ENCODE measurements at regions not wholly inside any gene's neighbourhood (a gene's known extent, or its start where the extent isn't known, plus 50 kb on each side); places are given as distances from the start of the nearest gene placed in this dataset.
"Not testable (repeated sequence)": the region's sequence is repeated elsewhere in the genome, so short reads cannot be mapped to it uniquely, and the experiment has no call there.

DNA sequence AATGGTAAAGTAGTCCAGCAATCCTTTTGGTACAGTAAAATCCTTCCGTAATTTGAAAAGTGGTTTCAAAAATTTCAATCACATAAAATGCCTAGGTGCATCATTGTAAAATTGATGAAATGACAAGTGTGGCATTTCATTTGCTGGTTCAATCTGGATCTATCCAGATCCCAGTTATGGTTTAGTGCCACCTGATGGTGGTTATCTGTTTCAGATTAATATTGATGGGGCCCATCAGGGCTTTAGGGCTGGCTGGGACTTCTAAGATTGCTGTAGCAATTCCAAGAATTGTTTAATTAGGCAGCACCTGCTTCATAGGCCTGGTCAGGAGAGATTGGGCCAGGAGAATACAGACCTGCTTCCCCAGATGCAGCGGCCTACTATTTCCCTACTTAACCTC is 55.5 kb upstream of the PIK3C3 start:
- no peak for DNase-seq

DNA sequence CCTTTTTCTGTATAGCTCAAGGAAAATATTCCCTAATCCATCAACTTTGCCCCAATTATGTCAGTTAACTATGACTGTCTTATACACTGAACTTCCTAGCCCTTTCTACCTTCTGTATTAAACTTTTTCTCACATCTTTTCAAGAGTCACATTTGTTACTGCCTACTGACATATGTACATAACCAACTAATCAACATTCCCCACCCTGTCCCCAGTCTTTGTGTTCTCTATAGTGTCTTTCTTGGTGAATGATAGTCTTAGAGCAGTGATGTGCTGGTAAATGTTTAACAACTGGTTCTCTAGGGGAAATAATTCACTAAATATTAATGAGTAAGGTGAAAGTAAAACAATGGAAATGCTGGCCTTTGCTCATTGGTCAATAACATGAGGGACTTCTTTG is 61.6 kb upstream of the PIK3C3 start:
- no peak for DNase-seq

DNA sequence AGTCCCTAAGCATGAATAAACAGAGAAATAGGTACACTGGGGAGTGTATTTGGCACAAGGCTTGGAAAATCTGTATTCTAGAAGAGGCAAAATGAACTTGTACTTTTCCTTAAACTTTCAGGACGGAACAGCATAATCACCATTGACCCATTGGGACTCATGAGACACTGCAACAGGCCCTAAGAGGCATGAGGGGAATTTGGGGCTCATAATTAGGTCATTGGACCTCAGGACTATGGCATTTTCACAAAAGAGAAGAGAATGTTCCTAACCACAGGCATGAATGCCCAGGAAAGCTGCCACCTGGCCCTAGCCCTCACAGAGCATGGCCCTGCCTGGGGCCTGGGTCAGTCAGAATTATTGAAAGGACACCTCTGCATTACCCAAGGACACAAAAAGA is 67.9 kb upstream of the PIK3C3 start:
- DNase-seq = no peak

DNA sequence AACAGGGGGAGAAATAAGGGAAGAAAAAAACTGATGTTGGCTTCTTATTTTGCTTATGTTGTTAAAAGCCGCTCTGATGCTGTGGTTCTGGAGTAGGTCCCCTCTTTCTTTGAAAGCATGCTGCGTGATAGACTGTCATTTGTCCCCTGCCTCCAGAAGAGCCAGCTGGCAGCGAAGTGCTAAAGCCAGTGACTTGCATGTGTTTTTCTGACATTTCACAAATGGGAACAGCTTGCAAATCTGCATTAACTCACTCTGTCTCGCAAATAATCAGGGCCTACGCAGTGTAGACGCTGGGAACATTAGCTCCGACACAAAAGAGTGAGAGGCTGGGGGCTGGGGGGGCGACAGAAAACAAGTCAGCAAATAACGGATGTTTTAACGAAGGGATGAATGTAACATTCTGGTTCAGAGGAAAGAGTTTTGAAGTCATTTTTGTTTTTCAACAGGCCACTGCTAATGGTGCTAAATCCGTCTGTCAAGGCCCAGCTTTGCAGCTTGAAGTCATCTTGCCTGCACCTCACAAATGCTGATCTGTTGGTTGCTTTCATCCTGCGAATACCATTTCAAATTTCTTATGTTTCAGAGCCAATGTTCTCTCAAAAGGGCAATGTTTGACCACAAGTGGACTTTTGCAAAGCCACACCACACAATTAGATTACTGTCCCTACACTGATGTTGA is 68.8 kb upstream of the PIK3C3 start:
- DNase-seq = no peak

DNA sequence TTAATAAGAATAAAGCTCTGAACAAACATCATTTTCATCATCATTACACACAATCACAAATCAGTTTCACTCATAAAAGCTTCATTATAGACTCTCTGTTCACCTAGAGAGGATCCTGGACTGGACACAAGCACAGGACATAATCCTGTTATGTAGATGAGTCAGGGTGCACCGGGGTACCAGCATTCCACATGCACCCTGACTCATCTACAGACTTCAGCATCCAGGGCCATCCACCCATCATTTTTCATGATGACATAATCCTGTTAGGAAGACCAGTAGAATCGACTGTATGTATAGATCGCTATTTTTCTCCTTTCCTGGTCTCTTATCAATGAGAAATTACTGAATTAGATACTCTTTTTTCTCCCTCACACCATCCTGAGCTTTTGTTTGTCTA is 73.7 kb upstream of the PIK3C3 start:
- DNase-seq = no peak

GRCh38 chr18:41879256-41879655 is 75.8 kb upstream of the PIK3C3 start:
- no peak for DNase-seq

- no peak for DNase-seq
Measured at GRCh38 chr18:41875094-41875780, 79.8 kb upstream of the PIK3C3 start.

DNA sequence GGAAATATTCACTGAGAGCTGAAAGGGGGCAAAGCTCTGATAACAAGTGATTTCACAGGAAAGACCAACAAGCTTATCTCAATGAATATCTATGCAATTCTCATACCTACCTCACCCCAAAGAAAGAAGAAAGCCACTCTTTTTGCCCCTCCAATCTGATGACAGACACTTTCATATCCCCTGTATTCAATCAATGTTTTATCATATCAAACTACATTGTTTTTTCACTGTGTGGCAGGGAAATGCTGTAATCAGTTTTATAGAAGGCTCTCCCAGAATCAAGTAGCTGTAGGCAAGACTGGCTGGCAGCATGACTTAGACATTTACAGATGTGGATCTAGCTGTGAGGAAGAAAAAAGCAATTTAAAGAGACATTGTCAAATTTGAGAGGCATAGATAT is 81.3 kb upstream of the PIK3C3 start:
- DNase-seq = no peak

DNA sequence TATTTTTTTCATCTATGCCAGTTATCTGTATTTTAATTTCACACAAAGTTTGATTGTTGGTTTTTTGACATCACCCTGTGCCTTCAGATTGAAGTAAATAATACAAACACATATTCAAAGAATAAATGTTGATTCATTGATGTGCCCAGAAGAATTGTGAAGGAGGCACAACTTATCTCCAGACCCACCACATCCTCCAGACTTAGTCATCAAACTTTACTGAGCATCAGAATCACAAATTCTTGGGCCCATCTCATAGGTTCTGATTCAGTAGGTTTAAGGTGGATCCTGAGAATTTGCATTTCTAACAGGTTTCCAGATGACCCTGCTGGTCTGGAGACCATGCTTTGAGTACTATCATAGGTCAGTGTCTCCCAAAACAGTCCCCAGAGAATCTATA is 82.8 kb upstream of the PIK3C3 start:
- no peak for DNase-seq

DNA sequence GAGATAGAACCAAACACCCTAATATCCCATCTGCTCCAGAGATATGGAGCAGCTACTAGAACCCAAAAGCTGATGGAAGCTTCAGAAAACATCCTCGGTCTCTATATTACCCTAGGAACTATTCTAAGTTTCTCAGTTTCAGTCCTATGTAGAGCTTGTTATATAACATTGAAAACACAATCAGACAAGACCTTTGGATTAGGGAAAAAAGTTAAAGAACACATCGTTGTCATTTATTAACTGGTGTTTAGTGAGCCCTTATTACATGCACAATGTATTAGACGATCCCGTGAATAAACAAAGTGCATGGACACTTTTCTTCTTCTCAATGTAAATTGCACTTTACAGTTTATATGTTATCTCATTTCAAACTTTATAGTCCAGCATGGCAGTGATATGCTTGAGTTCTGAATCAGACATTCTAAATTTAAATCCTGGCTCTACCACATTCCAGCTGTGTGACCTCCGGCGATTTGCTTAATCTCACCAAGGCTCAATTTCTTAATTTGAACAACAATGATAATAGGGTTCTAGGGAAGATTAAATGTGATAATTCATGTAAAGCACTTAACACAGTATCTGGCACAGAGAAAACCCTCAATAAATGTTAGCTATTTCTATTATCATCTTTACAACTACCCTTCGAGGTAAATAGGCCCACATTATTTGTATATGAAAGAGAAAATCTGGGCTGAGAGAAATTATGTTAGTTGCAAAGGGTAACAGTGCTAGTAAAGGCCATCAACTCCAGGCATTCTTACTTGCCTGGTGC is 83.6 kb upstream of the PIK3C3 start:
- no peak for DNase-seq

GRCh38 chr18:41870817-41871216 is 84.2 kb upstream of the PIK3C3 start:
- DNase-seq = no peak

- no peak for DNase-seq
Measured at GRCh38 chr18:41870191-41870590, 84.8 kb upstream of the PIK3C3 start.

DNA sequence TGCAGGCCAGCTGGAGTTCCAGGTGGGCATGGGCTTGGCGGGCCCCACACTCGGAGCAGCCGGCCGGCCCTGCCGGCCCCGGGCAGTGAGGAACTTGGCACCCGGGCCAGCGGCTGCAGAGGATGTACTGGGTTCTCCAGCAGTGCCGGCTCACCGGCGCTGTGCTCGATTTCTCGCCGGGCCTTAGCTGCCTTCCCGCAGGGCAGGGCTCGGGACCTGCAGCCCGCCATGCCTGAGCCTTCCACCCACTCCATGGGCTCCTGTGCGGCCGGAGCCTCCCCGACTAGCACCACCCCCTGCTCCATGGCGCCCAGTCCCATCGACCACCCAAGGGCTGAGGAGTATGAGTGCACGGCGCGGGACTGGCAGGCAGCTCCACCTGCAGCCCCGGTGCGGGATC is 89.2 kb upstream of the PIK3C3 start:
- not testable (repeated sequence) for DNase-seq

DNA sequence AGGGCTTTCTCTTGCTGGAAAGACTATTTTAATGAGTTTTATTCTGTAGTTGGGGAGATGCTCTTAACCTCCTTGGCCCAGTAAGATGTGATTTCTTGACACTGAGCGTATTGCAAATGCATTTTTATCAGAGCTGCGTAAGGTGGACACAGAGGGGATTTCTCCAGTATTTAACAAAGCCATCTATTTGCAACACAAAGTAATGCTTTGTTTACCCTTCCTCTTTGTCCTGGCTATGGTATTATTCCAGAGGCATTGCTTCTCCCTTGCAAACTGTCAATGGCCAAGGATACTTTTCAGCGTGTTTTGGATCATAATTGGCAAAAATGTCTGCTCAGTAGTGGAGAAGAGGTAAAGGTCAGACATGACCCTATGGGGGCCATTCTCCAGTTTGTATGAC is 90.8 kb upstream of the PIK3C3 start:
- DNase-seq = no peak

- DNase-seq = no peak
Measured at GRCh38 chr18:41862921-41863320, 92.1 kb upstream of the PIK3C3 start.

DNA sequence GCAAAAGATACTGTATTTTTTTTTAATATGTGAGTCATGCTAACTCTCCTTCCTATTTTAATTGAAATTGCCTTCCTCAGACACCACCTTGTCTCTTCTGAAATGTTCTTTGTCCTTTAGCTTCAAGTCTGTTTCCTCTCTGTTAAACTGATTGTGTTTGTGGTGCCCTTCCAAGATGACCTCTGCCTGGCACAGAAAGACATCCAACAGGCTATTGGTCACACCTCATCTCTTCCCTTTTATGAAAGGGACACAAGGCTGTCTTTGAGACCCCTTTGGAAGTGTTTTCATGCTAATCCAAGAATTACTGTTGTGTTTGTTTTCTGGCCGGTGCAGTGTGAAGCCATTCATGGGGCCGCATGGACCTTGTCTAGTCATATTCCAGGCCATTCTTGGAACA is 94.0 kb upstream of the PIK3C3 start:
- no peak for DNase-seq

GRCh38 chr18:41858761-41859555 is 96.1 kb upstream of the PIK3C3 start:
- DNase-seq = no peak

DNA sequence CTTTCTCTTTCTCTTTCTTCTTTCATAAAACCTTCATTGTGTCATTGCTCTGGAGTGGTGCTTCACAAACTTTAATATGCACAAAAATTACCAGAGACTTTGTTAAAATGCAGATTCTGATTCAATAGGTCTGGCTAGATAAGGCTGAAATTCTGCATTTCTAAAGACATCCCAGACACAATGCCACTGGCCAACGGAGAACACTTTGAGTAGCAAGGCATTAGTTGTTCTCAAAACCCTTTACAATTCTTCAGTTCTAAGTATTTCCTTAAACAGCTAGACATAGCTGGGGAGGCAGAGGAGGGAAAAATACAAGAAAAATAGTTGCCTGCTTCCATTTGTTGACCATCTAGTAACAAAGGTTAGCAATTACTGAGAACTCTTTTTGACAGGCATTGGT is 101.8 kb upstream of the PIK3C3 start:
- DNase-seq = no peak

DNA sequence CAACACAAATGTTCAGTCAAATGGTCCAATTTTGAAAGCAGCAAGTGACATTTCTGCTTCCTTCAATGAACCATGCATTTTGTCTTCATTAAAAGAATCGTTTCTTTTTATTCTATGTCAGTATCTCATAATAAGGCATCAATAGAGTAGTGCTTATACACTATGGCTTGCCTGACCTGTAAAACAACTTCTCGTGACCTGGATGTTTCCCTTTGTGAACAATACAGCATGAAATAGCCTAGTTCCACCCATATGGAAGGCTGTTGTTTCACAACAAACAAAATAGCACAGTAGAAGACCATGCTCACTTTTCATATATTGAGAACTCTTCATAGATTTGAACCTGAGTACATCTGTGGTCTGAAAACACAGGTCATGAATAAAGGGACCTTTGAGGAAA is 104.3 kb upstream of the PIK3C3 start:
- no peak for DNase-seq

GRCh38 chr18:41849632-41850031 is 105.4 kb upstream of the PIK3C3 start:
- DNase-seq = no peak

DNA sequence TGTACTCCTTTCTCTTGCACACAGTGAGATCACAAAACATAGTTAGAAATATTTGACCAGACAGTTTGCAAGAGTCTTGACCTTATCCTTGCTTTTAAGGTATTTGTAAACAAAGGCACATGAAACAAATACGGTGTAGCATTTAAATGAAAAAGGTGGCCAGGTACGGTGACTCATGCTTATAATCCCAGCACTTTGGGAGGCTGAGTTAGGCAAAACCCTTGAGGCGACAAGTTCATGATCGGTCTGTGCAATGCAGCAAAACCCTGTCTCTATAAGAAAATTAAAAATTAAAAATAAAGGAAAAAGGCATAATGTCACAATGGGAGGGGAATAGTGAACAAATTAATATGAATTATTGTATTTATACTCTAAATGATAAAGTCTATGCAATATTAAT is 109.5 kb upstream of the PIK3C3 start:
- no peak for DNase-seq

DNA sequence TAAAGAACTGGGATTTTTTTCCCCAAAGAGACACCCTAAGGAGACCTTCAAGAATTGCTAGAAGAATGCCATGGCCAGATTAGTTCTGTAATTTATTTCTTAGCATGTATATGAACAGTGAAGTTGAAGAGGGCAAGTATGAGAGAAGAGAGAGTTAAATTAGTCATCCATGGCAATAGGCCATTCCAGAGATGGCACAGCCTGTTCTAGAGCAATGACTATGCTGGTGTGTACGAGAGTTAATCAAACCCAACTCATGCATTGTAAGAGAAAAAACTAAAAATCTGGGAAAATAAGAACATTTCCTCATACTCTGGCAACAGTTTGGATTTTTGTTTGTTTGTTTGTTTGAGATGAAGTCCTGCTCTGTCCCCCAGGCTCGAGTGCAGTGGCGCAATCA is 112.1 kb upstream of the PIK3C3 start:
- DNase-seq = no peak
